Astrocyte of the spinal cord (primary cell): ENCODE measurements at regions not wholly inside any gene's neighbourhood (a gene's known extent, or its start where the extent isn't known, plus 50 kb on each side); places are given as distances from the start of the nearest gene placed in this dataset.

ENCODE experiments used
- DNase-seq: peaks from one replicate; pipeline ENCODE4 v3.0.0; 2011; ENCODE audit warnings: low read depth, low spot score
- H3K4me3 ChIP-seq: 2 replicates; pipeline ENCODE4 v1.5.1; 2011; ENCODE audit warnings: low read depth, mild to moderate bottlenecking, low read length, moderate library complexity
- in situ Hi-C: cut with HindIII; loops from 2 replicates; pipeline ENCODE4 v1.10.0; 2017; ENCODE audit warnings: low sequenced_read_pairs
- TF ChIP-seq, protein P1 (sequence below): IDR thresholded peaks from 2 replicates; pipeline ENCODE4 v1.5.1; 2012; ENCODE audit warnings: low read depth, mild to moderate bottlenecking, low read length, inconsistent platforms

DNA sequence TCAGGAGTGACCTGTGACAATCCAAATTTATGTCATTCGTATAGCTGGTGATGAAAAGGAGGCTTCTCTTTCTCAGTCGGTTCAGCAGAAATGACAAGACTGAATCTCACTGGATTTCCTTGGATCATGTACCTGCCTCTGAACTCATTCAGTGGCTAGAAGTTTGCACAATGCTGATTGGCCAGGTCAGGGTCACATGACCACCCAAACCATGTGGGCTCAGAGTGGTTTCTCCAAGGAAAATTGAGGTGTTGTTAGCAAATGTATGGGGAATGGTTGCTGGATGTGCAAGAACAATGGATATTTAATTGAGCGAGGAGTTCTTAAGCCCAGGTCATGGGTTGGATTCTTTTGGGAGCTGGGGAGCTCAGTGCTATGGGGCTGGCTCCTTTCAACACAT is 227.5 kb downstream of the AACS start:
- DNase-seq = no peak
- in situ Hi-C loops = no loop called here
- TF ChIP-seq, protein P1, sequence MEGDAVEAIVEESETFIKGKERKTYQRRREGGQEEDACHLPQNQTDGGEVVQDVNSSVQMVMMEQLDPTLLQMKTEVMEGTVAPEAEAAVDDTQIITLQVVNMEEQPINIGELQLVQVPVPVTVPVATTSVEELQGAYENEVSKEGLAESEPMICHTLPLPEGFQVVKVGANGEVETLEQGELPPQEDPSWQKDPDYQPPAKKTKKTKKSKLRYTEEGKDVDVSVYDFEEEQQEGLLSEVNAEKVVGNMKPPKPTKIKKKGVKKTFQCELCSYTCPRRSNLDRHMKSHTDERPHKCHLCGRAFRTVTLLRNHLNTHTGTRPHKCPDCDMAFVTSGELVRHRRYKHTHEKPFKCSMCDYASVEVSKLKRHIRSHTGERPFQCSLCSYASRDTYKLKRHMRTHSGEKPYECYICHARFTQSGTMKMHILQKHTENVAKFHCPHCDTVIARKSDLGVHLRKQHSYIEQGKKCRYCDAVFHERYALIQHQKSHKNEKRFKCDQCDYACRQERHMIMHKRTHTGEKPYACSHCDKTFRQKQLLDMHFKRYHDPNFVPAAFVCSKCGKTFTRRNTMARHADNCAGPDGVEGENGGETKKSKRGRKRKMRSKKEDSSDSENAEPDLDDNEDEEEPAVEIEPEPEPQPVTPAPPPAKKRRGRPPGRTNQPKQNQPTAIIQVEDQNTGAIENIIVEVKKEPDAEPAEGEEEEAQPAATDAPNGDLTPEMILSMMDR = no peak
- H3K4me3 ChIP-seq = no peak overlapping the region

DNA sequence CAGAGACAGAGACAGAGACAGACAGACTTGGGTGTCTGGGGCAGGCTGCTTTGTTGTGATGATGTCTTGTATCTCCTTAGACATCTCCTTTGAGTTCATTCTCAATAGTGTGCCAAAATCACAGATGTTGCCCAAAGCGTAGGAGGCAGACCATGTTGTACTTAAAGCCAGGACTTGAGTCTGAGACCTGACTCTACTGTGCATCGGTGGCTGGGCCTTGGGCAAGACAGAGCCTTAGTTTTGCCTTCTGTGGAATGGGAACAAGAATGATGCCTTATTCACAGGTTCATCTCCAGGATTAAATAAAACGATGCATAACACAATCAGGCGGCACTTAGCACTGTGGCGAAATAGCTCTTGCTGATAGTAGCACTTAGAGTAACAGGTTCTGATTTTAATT is 230.3 kb downstream of the AACS start:
- TF ChIP-seq, protein P1 = no peak
- in situ Hi-C loops = no loop called here
- H3K4me3 ChIP-seq = no peak overlapping the region
- DNase-seq = no peak

DNA sequence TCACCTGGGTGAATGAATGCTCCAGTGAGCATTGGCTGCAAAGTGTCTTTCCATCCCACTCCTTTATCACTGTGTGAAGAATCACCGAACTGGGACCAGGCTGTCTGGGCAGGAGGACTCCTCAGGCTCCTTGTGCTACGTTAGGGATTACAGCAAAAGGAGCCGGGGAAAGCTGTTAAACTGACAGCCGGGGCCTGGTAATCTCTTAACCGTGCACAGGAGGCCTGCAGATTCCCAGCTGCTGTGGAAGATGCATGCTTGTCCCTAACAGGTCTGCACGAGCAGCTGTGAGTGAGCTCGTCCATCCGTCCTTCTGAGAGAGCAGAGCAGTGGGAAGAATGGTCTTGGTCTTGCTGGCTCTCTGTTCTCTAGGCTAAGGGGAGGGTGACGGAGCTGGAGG is 231.5 kb downstream of the AACS start:
- no peak for DNase-seq
- TF ChIP-seq, protein P1 = no peak
- in situ Hi-C loops = no loop called here
- no peak overlapping the region for H3K4me3 ChIP-seq

DNA sequence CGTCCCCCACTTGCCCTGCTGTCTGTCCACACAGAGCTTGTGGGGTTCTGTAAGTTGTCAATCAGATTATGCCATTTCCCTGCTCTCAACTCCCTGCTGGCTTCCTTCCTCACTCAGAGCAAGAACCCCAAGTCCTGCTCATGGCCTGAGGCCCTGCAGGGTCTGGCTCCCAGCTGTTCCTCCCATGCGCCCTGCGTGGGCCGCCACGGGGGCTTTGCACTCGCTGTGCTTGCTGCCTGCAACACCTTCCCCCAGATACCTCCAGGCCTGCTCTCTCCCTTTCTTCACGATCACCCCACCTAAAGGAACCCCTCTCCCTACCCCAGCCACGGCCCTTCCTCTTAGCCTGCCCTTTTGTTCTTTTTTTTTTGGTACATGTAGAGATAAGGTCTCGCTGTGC is 234.6 kb downstream of the AACS start:
- no peak for DNase-seq
- H3K4me3 ChIP-seq = no peak overlapping the region
- TF ChIP-seq, protein P1 = no peak
- in situ Hi-C loops = no loop called here

DNA sequence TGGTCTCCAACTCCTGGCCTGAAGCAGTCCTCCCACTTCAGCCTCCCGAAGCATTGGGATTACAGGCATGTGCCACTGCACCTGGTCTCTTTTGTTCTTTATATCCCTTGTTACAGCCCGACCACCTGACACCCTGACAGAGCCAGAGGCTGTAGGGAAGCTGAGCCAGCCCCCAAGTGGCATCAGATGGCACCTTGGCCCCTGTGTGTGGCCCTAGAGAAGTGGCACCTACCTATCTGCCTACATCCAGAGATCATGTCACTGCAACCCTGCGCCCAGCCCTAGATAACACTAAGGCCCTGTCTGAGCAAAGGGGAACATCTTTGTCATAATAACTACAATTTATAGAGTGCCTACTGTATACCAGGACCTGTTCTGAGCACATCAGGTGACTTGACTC is 235.0 kb downstream of the AACS start:
- in situ Hi-C loops = no loop called here
- no peak overlapping the region for H3K4me3 ChIP-seq
- TF ChIP-seq, protein P1 = no peak
- DNase-seq = no peak

DNA sequence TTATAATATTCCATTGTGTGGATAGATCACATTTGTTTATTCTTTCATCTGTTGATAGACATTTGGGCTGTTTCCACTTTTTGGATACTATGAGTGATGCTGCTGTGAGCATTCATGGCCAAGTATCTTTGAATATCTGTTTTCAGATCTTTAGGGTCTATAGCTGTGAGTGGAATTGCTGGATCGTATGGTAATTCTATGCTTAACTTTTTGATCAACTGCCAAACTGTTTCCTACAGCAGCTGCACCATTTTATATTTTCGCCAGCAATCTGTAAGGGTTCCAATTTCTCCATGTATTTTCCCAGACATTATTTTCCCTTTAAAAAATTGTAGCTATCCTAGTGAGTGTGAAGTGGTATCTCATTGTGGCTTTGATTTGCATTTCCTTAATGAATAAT is 238.1 kb downstream of the AACS start:
- no peak for DNase-seq
- TF ChIP-seq, protein P1 = no peak
- in situ Hi-C loops = no loop called here

DNA sequence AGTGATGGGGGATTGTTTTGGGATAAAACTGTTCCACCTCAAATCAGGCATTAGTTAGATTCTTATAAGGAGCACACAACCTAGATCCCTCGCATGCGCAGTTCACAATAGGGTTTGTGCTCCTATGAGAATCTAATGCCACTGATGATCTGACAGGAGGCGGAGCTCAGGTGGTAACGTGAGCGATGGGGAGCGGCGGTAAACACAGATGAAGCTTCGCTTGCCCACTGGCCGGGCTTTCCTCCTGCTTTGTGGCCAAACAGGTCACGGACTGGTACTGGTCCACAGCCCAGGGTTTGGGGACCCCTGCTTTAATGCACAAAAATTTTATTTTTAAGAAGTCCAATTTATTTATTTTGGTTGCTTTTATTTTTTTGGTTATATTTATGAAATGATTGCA is 238.8 kb downstream of the AACS start:
- in situ Hi-C loops = no loop called here
- no peak overlapping the region for H3K4me3 ChIP-seq
- TF ChIP-seq, protein P1 = no peak
- DNase-seq = no peak

More for the DNA sequence above, 238.1 kb downstream of the AACS start:
- H3K4me3 ChIP-seq = no peak overlapping the region
